ENCODE measurements at regions not wholly inside any gene's neighbourhood (a gene's known extent, or its start where the extent isn't known, plus 50 kb on each side); places are given as distances from the start of the nearest gene placed in this dataset.

DNA sequence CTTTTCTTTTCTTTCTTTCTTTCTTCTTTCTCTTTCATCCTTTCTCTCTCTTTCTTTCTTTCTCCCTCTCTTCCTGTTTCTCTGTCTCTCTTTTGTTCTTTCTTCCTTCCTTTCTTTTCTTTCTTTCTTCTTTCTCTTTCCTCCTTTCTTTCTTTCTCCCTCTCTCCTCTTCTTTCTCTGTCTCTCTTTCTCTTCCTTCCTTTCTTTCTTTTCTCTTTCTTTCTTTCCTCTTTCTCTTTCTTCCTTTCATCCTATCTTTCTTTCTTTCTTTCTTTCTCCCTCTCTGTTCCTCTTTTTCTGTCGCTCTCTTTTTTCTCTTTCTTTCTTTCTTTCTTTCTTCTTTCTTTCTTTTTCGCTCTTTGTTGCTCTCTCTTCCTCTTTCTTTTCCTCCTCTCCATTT is 1149.2 kb upstream of the AUTS2 start:
- TF ChIP-seq, protein P1, sequence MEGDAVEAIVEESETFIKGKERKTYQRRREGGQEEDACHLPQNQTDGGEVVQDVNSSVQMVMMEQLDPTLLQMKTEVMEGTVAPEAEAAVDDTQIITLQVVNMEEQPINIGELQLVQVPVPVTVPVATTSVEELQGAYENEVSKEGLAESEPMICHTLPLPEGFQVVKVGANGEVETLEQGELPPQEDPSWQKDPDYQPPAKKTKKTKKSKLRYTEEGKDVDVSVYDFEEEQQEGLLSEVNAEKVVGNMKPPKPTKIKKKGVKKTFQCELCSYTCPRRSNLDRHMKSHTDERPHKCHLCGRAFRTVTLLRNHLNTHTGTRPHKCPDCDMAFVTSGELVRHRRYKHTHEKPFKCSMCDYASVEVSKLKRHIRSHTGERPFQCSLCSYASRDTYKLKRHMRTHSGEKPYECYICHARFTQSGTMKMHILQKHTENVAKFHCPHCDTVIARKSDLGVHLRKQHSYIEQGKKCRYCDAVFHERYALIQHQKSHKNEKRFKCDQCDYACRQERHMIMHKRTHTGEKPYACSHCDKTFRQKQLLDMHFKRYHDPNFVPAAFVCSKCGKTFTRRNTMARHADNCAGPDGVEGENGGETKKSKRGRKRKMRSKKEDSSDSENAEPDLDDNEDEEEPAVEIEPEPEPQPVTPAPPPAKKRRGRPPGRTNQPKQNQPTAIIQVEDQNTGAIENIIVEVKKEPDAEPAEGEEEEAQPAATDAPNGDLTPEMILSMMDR (IDR thresholded peaks at IDR 0.05; ENCODE audit: low read depth, low read length) = no peak
- TF ChIP-seq EZH2phosphoT487 (IDR thresholded peaks at IDR 0.05; ENCODE audit: low read depth) = no peak

Data from OCI-LY3 (cell line).